ENCODE measurements at regions not wholly inside any gene's neighbourhood (a gene's known extent, or its start where the extent isn't known, plus 50 kb on each side); places are given as distances from the start of the nearest gene placed in this dataset.

DNA sequence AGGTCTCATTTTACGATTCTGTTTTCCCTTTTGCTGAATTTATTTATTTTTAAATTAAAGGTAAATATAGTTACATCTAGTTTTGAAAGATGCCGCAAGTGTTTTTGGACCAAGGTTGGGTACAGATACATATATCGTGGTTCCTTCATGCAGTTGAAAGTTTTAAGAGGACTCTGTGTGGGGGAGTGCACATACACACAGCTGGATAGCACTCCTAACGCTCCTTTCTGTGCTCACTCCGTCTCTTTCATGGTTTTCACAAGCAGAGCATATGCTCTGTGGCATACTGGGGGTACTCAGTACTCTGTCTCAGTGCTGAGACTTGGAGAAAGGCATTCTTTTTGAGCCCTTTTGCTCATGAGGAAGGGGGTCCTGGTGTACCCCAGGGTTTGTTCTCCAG lies 307.5 kb downstream of the DOCK8 start:
- H3K27me3 ChIP-seq: no peaks in the 10 kb centered on the region
- ATAC-seq (no peak), DNase-seq (no peak)
- in situ Hi-C loops (cut with MboI; ENCODE audit: low sequenced_read_pairs in 4 of 4): no loop called here
- intact Hi-C loops (cut with DNase I; ENCODE audit: low total_unique reads): no loop called here
- H3K36me3 ChIP-seq: no peaks in the 10 kb centered on the region
- H3K4me3 ChIP-seq: no peak overlapping the region
- H3K4me1 ChIP-seq: peaks cover 2 to 5% of the 10 kb centered on the region in 2 donors
- no peaks in the 10 kb centered on the region for H3K9me3 ChIP-seq
- TF ChIP-seq POLR2A (IDR thresholded peaks at IDR 0.05): no peak
- TF ChIP-seq, protein P1, sequence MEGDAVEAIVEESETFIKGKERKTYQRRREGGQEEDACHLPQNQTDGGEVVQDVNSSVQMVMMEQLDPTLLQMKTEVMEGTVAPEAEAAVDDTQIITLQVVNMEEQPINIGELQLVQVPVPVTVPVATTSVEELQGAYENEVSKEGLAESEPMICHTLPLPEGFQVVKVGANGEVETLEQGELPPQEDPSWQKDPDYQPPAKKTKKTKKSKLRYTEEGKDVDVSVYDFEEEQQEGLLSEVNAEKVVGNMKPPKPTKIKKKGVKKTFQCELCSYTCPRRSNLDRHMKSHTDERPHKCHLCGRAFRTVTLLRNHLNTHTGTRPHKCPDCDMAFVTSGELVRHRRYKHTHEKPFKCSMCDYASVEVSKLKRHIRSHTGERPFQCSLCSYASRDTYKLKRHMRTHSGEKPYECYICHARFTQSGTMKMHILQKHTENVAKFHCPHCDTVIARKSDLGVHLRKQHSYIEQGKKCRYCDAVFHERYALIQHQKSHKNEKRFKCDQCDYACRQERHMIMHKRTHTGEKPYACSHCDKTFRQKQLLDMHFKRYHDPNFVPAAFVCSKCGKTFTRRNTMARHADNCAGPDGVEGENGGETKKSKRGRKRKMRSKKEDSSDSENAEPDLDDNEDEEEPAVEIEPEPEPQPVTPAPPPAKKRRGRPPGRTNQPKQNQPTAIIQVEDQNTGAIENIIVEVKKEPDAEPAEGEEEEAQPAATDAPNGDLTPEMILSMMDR (IDR thresholded peaks at IDR 0.05 in 4 of 5, conservative IDR thresholded peaks at IDR 0.05 in 1 of 5): no peak
- no peak overlapping the region for H3K27ac ChIP-seq

DNA sequence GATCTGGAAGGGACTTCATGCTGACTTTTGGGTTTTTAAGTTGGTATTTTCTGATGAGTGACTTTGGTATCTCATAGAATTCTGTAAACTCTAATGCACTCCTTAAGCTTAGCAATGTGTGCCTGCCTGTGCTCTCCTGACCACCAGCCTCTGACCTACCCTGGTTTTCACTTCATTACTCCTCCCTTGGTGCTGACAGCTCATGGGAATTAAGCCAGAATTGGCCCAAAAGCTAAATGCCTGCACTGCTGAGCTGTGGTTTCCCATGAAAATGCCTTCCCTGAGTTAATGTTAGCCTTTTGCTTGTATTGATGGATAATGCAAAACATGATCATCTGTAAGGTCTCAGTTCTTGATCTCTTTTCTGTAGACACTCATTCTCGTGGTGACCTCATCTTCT lies 308.0 kb downstream of the DOCK8 start:
- Histone ChIP-seq H3K36me3 (no peaks in the 10 kb centered on the region), H3K4me3 (no peak overlapping the region), H3K9me3 (no peaks in the 10 kb centered on the region), H3K27me3 (no peaks in the 10 kb centered on the region), H3K4me1 (peaks cover 2 to 5% of the 10 kb centered on the region in 2 donors), H3K27ac (no peak overlapping the region)
- DNase-seq (no peak), ATAC-seq (no peak)
- intact Hi-C loops (cut with DNase I; ENCODE audit: low total_unique reads): no loop called here
- in situ Hi-C loops (cut with MboI; ENCODE audit: low sequenced_read_pairs in 4 of 4): no loop called here
- TF ChIP-seq, protein P1 (IDR thresholded peaks at IDR 0.05 in 4 of 5, conservative IDR thresholded peaks at IDR 0.05 in 1 of 5): no peak
- no peak for TF ChIP-seq POLR2A (IDR thresholded peaks at IDR 0.05)

DNA sequence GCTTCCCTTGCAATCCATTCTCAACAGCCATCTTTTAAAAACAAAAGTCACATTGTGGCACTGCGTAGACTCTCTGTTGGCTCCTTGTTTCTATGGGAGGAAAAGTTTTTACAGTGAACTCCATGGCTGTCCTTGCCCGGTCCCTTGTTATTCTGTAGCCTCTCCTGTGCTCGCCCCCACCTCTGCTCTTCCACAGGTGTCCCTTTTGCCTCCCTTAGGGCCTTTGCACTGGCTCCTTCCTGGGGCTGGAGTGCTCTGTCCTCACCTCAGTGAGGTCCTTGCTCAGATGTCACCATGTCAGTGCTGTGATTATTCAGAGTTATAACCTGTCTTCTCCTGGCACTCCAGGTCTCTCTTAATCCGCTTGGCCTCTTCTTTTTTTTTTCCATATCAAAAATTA lies 308.8 kb downstream of the DOCK8 start:
- intact Hi-C loops (cut with DNase I; ENCODE audit: low total_unique reads) (no loop called here), in situ Hi-C loops (cut with MboI; ENCODE audit: low sequenced_read_pairs in 4 of 4) (no loop called here)
- Histone ChIP-seq H3K27me3 (no peaks in the 10 kb centered on the region), H3K4me3 (no peak overlapping the region), H3K27ac (no peak overlapping the region), H3K4me1 (peaks cover 2 to 5% of the 10 kb centered on the region in 2 donors), H3K36me3 (no peaks in the 10 kb centered on the region), H3K9me3 (no peaks in the 10 kb centered on the region)
- no peak for DNase-seq
- no peak for ATAC-seq
- TF ChIP-seq POLR2A (IDR thresholded peaks at IDR 0.05): no peak
- TF ChIP-seq, protein P1 (IDR thresholded peaks at IDR 0.05 in 4 of 5, conservative IDR thresholded peaks at IDR 0.05 in 1 of 5): no peak

DNA sequence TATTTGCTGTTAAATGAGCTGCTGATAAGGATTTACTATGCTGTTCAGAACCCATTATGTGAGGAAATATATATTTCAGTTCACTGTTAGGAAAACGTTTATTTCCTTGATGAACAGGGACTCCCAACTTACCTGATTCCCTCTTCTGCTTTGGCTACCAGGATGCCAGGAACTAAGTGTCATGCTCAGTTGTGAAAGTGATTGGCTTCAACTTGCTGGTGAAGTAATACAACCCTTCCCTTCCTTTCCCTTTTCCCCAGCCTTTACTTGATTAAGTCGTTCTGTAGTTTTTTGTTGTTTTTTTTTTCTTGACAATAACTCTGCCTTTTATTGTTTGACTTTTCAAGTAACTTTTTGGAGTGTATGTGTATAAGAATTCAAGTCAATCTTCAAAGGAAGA lies 309.3 kb downstream of the DOCK8 start:
- in situ Hi-C loops (cut with MboI; ENCODE audit: low sequenced_read_pairs in 4 of 4): no loop called here
- DNase-seq (no peak), ATAC-seq (no peak)
- peaks cover 2 to 5% of the 10 kb centered on the region in 2 donors for H3K4me1 ChIP-seq
- TF ChIP-seq POLR2A (IDR thresholded peaks at IDR 0.05): no peak
- TF ChIP-seq, protein P1 (IDR thresholded peaks at IDR 0.05 in 4 of 5, conservative IDR thresholded peaks at IDR 0.05 in 1 of 5): no peak
- no peaks in the 10 kb centered on the region for H3K36me3 ChIP-seq
- H3K4me3 ChIP-seq: no peak overlapping the region
- no peaks in the 10 kb centered on the region for H3K9me3 ChIP-seq
- H3K27me3 ChIP-seq: no peaks in the 10 kb centered on the region
- intact Hi-C loops (cut with DNase I; ENCODE audit: low total_unique reads): no loop called here
- no peak overlapping the region for H3K27ac ChIP-seq

DNA sequence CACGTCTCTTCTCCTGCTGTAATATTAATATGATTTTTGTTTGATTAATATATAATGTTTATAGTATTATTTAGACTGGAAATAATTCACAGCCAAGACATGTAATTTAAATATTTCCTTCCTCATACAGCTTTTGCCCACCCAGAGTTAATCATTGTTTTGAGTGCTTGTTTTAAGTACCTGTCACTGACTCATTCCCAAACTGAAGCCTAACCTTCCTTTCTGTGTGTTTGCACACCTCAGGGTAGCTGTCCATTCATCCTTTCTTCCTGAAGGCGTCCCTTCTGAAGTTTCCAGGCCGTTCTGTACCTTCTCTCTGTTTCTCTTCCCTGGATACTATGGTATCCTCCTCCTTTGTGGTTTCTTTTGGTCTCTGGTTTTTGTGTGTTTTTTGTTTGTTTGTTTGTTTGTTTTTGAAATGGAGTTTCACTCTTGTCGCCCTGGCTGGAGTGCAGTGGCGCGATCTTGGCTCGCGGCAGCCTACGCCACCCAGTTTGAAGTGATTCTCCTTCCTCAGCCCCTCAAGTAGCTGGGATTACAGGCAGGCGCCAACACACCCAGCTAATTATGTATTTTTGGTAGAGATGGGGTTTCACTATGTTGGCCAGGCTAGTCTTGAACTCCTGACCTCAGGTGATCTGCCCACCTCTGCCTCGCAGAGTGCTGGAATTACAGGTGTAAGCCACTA lies 312.4 kb downstream of the DOCK8 start:
- intact Hi-C loops (cut with DNase I; ENCODE audit: low total_unique reads) (no loop called here), in situ Hi-C loops (cut with MboI; ENCODE audit: low sequenced_read_pairs in 4 of 4) (no loop called here)
- Histone ChIP-seq H3K36me3 (no peaks in the 10 kb centered on the region), H3K27ac (no peak overlapping the region), H3K4me1 (peaks cover 2 to 12% of the 10 kb centered on the region in 2 donors), H3K9me3 (no peaks in the 10 kb centered on the region), H3K4me3 (no peak overlapping the region), H3K27me3 (no peaks in the 10 kb centered on the region)
- no peak for ATAC-seq
- TF ChIP-seq, protein P1 (IDR thresholded peaks at IDR 0.05 in 4 of 5, conservative IDR thresholded peaks at IDR 0.05 in 1 of 5): no peak
- no peak for TF ChIP-seq POLR2A (IDR thresholded peaks at IDR 0.05)
- DNase-seq: no peak
